HG02981 (cell line): ENCODE measurements at regions not wholly inside any gene's neighbourhood (a gene's known extent, or its start where the extent isn't known, plus 50 kb on each side); places are given as distances from the start of the nearest gene placed in this dataset.

Experiments used
- ATAC-seq: cut with Tn5 transposase; IDR thresholded peaks from one replicate; pipeline ENCODE4 v1.9.1; 2021; ENCODE audit warnings: mild to moderate bottlenecking, moderate library complexity; ENCODE audit not compliant: unreplicated experiment

GRCh38 chr1:172883387-172883791 is 167.4 kb downstream of the TNFSF18 start:
- ATAC-seq, result peak; percentile 85

- peak; percentile 38 for ATAC-seq
These were observed 166.9 kb downstream of the TNFSF18 start for GRCh38 chr1:172883844-172884243.

- no peak for ATAC-seq
These were observed 165.3 kb downstream of the TNFSF18 start for GRCh38 chr1:172885411-172885810.

GRCh38 chr1:172885971-172886370 is 164.8 kb downstream of the TNFSF18 start:
- ATAC-seq, result no peak

GRCh38 chr1:172887162-172887561 is 163.6 kb downstream of the TNFSF18 start:
- ATAC-seq, result no peak

- ATAC-seq, result no peak
These were observed 157.4 kb downstream of the TNFSF18 start for GRCh38 chr1:172893146-172893841.

- ATAC-seq, result no peak
These were observed 156.2 kb downstream of the TNFSF18 start for GRCh38 chr1:172894349-172895049.

GRCh38 chr1:172895050-172895460 is 155.7 kb downstream of the TNFSF18 start:
- peak; percentile 79 for ATAC-seq

- ATAC-seq, result no peak
These were observed 155.0 kb downstream of the TNFSF18 start for GRCh38 chr1:172895761-172896160.

GRCh38 chr1:172897738-172898137 is 153.0 kb downstream of the TNFSF18 start:
- ATAC-seq, result no peak

- no peak for ATAC-seq
These were observed 151.9 kb downstream of the TNFSF18 start for GRCh38 chr1:172898866-172899265.

- ATAC-seq, result no peak
These were observed 150.3 kb downstream of the TNFSF18 start for GRCh38 chr1:172900376-172900997.

- no peak for ATAC-seq
These were observed 148.5 kb downstream of the TNFSF18 start for GRCh38 chr1:172902200-172902599.

GRCh38 chr1:172902861-172903381 is 147.8 kb downstream of the TNFSF18 start:
- no peak for ATAC-seq

- no peak for ATAC-seq
These were observed 147.0 kb downstream of the TNFSF18 start for GRCh38 chr1:172903581-172904220.

- ATAC-seq, result no peak
These were observed 145.3 kb downstream of the TNFSF18 start for GRCh38 chr1:172905452-172905851.

- ATAC-seq, result no peak
These were observed 143.8 kb downstream of the TNFSF18 start for GRCh38 chr1:172906778-172907592.

- ATAC-seq, result no peak
These were observed 142.9 kb downstream of the TNFSF18 start for GRCh38 chr1:172907834-172908326.

- no peak for ATAC-seq
These were observed 141.0 kb downstream of the TNFSF18 start for GRCh38 chr1:172909606-172910326.
